HG02943 (cell line): ENCODE measurements at regions not wholly inside any gene's neighbourhood (a gene's known extent, or its start where the extent isn't known, plus 50 kb on each side); places are given as distances from the start of the nearest gene placed in this dataset.
A peak's percentile ranks its signal among the peaks of the same experiment; 100 is the strongest.

ENCODE experiments used
- ATAC-seq: cut with Tn5 transposase; IDR thresholded peaks from one replicate; pipeline ENCODE4 v1.9.1; 2021; ENCODE audit warnings: mild to moderate bottlenecking, low read depth, moderate library complexity; ENCODE audit not compliant: unreplicated experiment

GRCh38 chr13:103174966-103175365 is 108.7 kb upstream of the SLC10A2 start:
- ATAC-seq = no peak

DNA sequence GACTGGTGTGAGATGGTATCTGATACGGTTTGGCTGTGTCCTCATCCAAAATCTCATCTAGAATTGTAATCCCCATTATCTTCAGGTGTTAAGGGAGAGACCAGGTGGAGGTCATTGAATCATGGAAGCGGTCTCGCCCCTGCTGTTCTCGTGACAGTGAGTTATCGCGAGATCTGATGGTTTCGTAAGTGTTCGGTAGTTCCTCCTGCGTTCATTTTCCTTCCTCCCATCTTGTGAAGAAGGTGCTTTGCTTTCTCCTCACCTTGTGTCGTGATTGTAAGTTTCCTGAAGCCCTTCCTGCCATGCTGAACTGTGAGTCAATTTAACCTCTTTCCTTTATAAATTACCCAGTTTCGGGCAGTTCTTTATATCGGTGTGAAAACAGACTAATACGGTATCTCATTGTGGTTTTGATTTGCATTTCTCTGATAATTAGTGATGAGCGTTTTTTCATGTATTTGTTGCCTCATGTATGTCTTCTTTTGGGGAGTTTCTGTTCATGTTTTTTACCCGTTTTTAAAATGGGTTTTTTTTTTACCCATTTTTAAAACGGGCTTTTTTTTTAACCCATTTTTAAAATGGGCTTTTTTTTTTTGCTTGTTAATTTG is 102.8 kb upstream of the SLC10A2 start:
- ATAC-seq = no peak

DNA sequence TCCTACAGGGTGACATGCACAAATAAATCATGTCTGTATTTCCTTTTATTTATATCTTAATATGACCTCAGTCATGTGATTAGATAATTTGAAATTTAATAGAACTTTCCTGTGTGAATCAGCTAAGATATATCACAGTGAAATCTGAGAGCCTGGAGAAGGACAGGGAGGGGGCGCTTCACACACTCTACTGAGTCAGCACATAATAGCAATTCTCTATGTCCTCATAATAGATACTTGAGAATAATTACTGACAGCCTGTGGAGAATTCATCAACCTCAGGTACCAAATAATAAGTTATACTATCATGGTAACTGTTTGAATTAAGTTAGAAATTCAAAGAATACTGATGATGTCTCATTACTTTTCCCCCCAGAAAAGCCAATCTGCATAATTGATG is 98.0 kb upstream of the SLC10A2 start:
- no peak for ATAC-seq

GRCh38 chr13:103161476-103161875 is 95.3 kb upstream of the SLC10A2 start:
- no peak for ATAC-seq

GRCh38 chr13:103157434-103158145 is 91.4 kb upstream of the SLC10A2 start:
- ATAC-seq = no peak

DNA sequence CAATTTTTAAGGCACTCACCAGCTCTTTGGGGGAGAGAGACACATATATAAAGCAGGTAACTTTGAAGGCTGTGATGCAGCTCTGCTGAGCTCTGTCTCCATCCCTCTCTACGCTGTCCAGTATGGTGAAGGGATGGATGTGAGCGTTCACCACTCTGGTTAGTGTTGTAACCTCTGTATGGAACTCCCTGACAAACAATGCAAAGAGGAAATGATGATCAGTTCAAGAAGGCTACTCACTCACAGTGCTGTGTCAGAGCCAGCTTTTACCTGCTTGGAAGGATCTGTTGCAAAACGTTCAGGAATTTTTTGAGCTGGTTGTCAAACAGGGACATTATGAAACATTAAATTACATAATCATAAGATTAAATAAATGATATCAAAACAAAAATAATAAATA is 90.8 kb upstream of the SLC10A2 start:
- ATAC-seq = no peak

DNA sequence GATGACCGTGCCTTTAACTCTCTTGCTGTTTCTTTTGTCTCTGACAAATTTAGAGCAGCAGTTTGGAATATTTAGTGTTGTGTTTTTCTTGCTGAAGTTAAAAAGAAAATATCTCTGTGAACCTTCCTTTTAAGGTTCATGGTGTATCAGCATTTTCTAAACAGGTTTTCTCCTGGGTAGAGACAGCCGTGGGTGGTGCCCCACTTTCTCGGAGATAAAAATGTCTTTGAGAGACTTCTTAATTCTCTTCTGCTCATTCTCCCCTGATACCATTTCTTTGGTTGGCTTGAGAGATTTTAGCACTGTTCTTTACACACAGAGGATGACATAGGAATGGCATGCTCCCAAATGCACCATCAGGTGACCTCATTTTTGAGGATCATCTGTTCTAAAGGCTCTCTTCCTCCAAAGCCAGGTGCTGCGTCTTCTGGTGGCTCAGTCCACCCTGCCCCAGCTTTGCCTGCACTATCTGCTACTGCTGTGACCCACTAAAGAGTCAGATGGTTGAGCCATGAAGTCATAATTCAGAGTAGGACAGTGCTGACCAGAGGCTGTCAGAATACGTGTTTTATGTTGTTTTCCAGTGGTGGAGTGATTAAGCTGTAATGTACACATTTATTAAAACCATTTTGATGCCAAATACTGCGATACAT is 90.3 kb upstream of the SLC10A2 start:
- no peak for ATAC-seq

DNA sequence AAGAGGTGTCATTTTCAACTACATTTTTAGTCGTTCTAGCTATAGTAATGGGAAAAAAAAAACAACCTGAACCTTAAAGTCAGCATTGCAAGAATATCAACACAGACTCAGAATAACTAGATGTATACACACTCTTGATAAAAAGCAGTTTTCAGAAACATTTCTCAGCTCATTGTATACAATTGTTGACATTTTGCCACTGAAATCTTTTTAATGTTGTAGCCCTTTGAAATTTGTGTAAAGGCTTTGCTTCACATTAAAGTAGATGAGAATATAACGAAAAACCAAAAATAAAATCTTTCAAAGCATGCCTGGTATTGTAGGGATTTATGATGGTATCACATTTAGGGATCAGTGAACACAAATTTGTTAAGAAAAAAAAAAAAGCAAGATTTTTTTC is 87.2 kb upstream of the SLC10A2 start:
- ATAC-seq = no peak

- ATAC-seq = no peak
Observed at GRCh38 chr13:103147961-103148360, 81.7 kb upstream of the SLC10A2 start.

DNA sequence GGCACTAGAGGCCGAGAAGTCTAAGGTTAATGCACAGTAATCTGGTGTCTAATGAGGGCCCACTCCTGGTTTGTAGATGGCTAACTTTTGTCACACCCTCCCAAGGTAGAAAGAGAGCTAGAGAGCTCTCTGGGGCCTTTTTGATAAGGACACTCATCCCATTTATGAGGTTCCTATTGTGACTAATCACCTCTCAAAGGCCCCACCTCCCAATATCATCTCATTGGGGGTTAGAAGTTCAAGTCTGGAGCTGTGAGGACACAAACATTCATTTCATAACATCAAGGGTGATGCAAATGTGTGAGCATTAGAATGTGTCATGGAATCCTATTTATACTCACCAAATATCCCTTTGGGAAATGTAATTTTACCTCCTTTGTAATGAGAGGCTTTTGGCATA is 79.2 kb upstream of the SLC10A2 start:
- no peak for ATAC-seq

DNA sequence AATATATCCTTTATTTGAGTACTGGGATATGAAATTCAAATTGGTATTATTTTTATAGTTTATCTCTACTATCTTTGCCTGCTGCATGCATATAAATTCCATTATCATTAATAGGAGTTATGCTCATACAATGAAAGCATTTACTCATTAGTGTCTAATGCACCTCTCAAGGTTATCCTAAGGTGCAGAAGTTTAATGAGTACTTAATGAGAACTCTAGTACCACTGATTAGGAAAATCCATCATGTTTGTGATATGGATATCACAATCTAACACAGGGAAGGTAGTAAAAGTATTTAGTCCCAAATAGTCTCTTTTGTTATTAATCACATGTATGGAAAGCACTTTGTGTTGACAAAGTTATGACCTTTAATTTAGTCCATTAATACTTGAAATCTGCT is 77.2 kb upstream of the SLC10A2 start:
- no peak for ATAC-seq

DNA sequence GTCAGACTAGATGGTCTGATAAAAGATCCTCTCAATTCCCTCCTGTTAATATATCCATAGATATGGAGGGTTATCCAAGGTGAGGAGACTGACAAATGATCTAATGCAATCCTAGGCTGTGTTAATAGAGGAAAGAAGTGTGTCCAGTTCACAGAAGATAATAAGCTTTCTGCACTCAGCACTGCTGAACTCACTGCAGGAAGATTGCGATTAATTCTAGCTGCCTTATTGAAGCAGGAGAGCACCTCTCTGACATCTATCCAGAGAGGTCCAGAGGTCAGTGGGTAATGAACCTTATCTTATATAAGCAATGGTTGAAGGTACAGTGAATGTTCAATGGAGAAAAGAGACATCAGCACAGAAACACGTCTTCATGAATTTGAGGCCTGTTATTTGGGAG is 75.9 kb upstream of the SLC10A2 start:
- ATAC-seq = no peak

DNA sequence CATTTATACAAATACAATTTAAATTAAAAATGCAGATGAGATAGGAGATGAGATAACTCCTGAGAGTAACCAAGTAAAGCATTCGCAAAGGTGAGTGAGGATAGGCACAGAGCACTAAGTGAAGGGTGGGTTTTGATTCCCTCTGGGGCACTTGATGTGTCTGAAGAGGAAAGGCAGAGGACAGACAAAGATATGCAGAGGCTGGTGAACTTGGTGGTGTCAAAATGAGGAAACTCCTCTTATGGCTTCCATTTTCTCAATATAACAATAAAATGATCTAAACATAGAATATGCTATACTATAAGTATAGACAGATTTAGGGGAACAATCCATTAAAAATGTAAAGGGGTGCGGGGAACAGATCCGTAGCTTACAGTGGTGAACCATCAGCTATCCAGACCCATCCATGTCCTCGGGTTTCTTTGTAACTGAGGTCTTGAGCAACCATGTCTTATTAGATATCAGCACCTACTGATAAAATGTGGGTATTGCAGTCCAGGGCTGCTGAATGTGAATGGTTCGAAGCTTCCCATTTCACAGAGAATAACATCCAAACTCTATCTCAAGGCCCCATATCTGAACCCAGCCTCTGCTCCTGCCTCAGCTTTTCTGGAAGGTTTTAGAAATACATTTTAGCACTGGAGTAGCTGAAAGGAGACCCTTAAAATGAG is 73.9 kb upstream of the SLC10A2 start:
- peak; percentile 95 for ATAC-seq

- ATAC-seq = no peak
Observed at GRCh38 chr13:103134271-103134670, 68.1 kb upstream of the SLC10A2 start.

DNA sequence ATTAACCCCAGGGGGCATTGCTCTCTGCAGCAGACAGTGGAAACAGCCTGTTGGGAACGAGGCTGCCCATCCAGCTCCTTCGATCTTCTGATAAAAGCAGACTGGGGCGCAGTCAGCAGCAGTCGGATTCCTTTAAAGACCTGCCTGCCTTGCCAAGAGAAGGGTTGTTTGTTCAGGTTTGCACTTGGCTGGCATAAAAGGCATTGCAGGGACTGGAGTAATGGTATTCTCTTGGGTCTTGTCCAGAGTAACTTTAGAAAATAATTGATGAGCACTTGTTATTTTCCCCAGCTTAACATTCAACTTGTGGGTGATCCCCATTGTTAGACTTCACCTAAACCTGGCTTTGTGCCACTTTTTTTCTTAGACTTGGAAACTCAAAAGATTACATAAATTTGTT is 67.3 kb upstream of the SLC10A2 start:
- no peak for ATAC-seq

DNA sequence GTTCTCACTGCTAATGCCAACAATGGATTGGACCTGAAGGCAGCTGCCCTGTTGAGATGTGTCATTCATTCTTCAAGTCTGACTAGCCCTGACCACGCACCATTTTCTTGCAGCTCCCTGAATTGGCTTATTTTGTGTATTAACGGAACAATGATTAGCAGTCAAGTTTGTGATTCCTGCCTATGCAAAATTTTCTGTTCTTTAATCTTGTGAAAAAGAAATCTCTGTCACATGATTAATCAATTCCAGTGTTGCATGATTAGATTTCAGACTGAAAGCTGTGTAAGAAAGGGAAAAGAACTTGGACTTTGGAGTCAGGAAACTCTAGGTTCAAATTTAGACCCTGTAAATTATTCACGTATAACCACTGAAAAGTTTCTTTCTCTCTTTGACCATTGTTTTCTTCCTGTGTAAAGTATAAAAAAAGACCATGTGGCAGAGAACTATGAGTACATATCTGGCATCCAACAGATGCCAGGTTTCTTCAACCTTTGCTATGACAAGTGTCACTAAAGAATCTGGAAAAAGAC is 64.5 kb upstream of the SLC10A2 start:
- peak; percentile 89 for ATAC-seq

- ATAC-seq = no peak
Observed at GRCh38 chr13:103130146-103130545, 63.9 kb upstream of the SLC10A2 start.
